Stimulated activated CD8-positive, alpha-beta memory T cell treated with anti-CD3 and anti-CD28 coated beads, Interleukin-7, amount 100 ng/mL, for 4 hours (primary cell): ENCODE measurements at regions not wholly inside any gene's neighbourhood (a gene's known extent, or its start where the extent isn't known, plus 50 kb on each side); places are given as distances from the start of the nearest gene placed in this dataset.
A peak's percentile ranks its signal among the peaks of the same experiment; 100 is the strongest.

Experiments
- DNase-seq, 2 donors: peaks; one replicate each; pipeline ENCODE4 v3.0.0-alpha.2; 2020; ENCODE audit warnings: low read depth in 2 of 2

GRCh38 chr2:144333143-144333555 lies 186.8 kb downstream of the ZEB2 start:
- DNase-seq = no peak

DNA sequence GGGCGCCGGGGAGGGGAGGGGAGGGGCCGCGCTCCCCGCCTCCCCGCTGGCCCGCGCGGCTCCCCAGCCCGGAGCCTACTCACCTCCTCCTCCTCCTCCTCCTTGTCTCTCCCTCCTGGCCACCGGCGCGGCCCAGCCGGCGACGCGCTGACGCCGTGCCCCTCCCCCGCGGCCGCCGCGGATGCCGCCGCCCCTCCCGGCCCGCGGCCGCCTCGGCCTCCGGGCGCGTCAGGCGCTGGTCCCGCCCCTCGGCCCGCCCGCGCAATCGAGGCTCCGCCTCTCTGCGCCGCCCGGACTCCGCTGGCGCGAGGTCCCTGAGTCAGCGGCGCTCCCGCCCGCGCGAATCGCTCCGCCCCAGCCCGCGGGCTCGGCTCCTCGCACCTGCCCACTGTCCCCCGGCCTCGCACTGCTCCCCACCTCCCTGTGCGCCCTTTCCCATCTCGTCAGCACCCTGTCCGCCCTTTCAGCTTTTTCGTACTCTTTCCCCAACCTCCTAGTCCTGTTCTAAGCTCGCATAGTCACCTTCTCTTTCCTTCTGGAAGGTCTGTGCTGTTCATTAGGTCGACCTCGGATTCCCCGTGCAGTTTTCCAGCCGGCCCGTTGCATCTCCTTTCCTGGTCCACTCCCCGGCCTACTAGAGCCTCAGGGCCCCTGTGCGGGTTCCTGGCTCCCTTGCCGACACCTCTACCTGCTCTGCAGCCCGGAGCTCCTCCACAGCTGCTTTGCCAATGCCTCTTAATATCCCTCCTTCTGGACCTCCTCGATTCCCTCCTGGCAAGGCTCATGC lies 187.4 kb downstream of the ZEB2 start:
- peak; percentile 65 to 89 for DNase-seq

DNA sequence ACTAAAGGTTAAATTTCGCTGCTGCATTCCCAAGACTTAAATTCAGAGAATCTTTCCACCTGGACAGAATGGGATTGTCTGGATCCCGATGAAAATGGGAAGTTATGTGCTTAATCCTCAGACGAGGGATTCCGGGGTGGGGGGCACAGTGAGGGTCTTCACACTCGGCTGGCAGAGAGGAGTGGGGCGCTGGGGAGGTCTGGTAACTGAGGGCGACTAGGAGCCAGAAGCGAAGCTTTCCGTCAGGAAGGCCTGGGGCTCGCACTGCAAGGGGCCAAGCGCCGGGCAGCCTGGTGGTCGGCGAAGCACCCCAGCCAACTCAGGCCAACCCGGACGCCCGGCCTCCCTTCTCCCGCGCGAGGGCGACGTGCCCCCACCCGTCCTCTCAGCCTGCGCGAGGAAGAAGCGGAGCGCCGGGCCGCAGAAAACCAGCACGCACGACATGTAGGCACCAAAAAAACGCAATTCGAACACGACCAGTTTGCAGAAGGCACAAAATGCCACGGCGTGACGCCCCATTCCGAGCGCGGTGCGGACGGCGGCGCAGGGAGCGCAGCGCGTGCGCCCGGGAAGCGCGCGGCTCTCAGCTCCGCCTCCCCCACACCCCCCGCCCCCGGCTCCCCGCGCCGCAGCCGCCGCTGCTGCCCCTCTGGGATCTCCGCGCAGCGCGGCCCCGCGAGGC lies 188.1 kb downstream of the ZEB2 start:
- DNase-seq = peak in 1 of 2 donors; percentile 41

- DNase-seq = peak in 1 of 2 donors; percentile 41
Measured at GRCh38 chr2:144330951-144331673, 188.8 kb downstream of the ZEB2 start.

- DNase-seq = no peak
Measured at GRCh38 chr2:144329472-144329871, 190.4 kb downstream of the ZEB2 start.

GRCh38 chr2:144328938-144329337 lies 191.0 kb downstream of the ZEB2 start:
- DNase-seq = no peak

GRCh38 chr2:144326825-144327224 lies 193.1 kb downstream of the ZEB2 start:
- no peak for DNase-seq

DNA sequence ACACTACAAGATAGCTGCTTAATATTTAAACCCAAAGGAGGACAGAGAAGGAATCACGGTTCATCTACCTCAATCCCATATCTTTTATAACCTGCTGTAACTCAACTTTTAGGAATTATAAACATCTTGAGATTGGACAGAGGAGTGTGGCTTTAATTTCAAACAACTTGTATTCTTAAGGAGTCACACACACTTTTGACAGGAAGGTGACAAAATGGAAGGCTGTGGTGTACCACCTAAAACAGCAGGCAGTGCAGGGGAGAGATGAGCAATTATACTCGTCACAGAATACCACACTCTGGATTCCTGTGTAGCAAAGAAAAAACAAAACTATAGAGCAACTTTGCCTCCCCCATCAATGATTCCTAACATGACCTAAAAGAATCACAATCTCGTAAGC lies 194.8 kb downstream of the ZEB2 start:
- peak; percentile 35 to 59 for DNase-seq

DNA sequence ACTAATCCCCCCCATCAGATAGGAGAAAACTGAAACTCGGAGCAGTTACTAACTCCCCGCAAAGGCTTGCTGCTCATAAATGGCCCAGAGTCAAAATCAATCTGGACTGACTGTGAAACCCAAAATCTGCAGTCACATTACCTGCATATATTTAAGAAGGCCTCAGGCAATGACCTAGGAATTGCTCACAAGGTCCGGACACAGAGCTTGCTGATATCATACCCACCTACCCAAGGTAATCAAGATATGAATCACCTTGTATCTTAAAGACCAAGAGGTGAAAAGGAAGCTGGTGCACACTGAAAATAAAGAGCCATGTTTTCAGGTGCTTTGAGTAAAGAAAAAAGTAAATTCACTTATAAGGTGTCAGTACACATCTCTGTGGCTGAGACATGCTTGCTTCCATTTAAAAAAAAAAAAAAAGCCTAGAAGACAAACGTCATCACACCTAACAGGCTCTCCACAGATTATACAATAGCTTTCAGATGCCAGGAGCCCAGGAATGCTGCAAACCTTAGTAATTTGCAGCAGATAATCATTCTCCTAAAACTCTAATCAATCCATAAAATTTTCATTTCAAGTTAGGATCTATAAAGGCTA lies 195.4 kb downstream of the ZEB2 start:
- no peak for DNase-seq

DNA sequence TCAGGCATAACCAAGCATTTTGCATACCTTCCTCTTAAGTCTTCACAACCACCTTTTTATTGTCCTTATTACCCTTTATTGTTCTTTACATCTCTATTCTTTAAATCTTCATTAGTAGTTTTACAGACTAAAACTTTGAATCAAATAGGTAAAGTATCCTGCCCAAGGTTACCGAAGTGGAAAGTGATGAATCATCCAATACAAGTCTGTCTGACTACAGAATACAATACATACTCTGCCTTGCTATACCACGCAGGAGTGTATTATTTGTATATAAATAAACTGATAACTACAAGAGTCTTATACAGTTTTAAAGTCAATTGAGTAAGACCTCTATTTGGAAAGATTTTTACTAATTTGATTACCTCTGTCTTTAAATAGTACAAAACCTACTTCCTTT lies 196.0 kb downstream of the ZEB2 start:
- no peak for DNase-seq

- no peak for DNase-seq
Measured at GRCh38 chr2:144322379-144322778, 197.5 kb downstream of the ZEB2 start.

DNA sequence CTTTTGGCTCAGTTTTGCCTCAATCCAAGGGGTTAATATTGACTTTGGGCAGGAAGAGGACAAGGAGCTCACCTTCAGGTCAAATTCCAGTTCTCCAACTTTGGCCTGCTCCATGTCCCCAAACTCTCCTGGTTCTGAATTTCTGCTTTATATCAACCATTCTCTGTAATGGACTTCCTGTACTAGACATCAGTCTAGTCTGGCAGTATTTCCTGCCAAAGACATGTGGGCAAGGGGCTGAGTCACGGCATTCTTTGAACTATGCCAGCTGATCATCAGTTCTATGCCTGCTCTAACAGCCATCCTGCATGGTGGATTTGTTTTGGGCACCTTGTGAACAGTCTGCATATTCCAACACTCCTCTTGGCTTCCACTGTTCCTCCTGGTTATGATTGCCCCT lies 199.4 kb downstream of the ZEB2 start:
- peak; percentile 66 to 74 for DNase-seq

- DNase-seq = no peak
Measured at GRCh38 chr2:144317071-144317738, 202.7 kb downstream of the ZEB2 start.

- no peak for DNase-seq
Measured at GRCh38 chr2:144310889-144311608, 208.9 kb downstream of the ZEB2 start.

DNA sequence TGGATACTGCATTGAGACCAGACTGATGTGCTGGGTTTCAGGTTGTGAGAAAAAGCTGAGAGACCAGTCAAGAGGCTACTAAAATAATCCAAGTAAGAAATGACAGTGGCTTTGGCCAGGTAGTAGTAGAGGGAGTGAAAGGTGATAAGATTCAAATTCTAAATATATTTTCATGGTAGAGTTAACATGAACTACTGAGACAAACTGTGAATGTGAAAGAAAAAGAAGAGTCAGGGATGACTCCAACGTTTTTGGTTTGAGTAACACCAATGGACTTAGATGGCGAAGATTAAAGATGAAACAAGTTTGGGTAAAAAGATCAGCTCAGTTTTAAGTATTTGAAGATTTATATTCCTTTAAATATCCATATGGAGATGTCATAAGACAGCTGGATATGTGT lies 209.4 kb downstream of the ZEB2 start:
- no peak for DNase-seq

DNA sequence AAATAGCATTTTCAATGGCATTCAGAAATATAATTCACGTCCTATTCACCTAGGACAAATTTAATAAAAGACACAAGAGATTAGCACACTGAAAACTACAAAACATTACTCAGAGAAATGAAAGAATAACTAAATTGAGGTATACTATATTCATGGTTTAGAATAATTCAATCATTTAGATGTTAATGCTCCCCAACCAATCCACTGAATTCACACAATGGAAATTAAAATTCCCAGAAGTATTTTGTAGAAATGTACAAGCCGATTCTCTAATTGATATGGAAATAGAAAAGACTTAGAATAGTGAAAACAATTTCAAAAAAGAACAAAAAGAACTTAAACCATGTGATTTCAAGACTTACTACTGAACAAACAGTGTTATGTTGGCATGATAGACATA lies 212.2 kb downstream of the ZEB2 start:
- no peak for DNase-seq

GRCh38 chr2:144304202-144304601 lies 215.7 kb downstream of the ZEB2 start:
- DNase-seq = no peak

- DNase-seq = no peak
Measured at GRCh38 chr2:144300632-144301031, 219.3 kb downstream of the ZEB2 start.

DNA sequence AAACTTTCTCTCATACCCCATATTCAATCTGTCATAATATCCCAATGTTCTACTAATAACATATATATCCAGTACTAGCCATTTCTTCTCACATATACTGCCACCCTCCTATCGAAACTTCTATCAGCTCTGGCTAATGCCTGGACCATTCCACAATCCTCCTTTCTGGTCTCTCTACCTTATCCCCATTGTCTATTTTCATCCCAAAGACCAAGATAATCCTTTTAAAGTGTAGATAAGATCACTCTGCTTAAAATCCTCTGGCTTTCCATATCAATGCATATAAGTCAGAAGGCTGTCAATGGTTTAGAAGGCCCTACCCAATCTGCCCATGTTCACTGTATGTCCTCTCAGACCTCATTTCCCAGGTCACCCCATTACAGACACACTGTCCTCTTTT lies 229.6 kb downstream of the ZEB2 start:
- no peak for DNase-seq

- DNase-seq = no peak
Measured at GRCh38 chr2:144288438-144288837, 231.5 kb downstream of the ZEB2 start.

- DNase-seq = no peak
Measured at GRCh38 chr2:144285324-144285723, 234.6 kb downstream of the ZEB2 start.
